ENCODE measurements at regions not wholly inside any gene's neighbourhood (a gene's known extent, or its start where the extent isn't known, plus 50 kb on each side); places are given as distances from the start of the nearest gene placed in this dataset.

DNA sequence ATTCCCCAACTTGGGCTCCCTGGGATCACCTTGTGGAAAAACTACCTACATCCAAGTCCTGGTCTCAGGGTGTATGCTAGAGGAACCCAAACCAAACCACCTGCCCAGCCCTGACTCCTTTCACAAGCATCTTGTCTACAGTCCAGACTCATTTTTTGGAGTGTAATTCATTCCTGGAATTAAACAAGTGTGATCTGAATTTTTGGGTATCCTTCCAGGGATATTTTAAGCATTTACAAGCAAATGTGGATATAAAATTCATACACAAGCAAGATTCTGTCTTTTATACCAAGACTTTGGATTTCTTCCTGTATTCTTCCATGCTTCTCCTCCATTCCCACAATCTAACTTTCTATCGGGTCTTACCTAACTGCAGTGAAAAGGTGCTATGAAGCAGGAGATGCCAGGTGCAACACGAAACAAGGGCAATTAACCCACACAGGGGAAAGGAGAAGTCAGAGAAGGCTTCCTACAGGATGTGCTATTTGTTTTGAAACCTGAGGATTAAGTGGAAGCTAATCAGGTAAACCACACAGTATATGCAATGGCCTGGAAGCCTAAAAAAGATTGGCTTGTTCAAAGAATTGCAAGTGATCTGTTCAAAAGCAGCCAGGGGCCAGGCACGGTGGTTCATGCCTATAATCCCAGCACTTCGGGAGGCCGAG lies 417.2 kb upstream of the C16orf82 start:
- TF ChIP-seq EZH2 (IDR thresholded peaks at IDR 0.05; ENCODE audit: low read length, missing control alignments) = no peak
- TF ChIP-seq, protein P1, sequence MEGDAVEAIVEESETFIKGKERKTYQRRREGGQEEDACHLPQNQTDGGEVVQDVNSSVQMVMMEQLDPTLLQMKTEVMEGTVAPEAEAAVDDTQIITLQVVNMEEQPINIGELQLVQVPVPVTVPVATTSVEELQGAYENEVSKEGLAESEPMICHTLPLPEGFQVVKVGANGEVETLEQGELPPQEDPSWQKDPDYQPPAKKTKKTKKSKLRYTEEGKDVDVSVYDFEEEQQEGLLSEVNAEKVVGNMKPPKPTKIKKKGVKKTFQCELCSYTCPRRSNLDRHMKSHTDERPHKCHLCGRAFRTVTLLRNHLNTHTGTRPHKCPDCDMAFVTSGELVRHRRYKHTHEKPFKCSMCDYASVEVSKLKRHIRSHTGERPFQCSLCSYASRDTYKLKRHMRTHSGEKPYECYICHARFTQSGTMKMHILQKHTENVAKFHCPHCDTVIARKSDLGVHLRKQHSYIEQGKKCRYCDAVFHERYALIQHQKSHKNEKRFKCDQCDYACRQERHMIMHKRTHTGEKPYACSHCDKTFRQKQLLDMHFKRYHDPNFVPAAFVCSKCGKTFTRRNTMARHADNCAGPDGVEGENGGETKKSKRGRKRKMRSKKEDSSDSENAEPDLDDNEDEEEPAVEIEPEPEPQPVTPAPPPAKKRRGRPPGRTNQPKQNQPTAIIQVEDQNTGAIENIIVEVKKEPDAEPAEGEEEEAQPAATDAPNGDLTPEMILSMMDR (conservative IDR thresholded peaks at IDR 0.05 in 1 of 2, IDR thresholded peaks at IDR 0.05 in 1 of 2; ENCODE audit: low read depth in 1 of 2, low read length in 2 of 2) = no peak
- H3K4me3 ChIP-seq (replicated peaks in 1 of 4; ENCODE audit: control extremely low read depth in 1 of 4, insufficient read depth in 1 of 4, low read depth in 3 of 4, low read length in 4 of 4) = no peak overlapping the region
- H2AFZ ChIP-seq (ENCODE audit: low read length) = no peak overlapping the region
- H3K4me1 ChIP-seq (ENCODE audit: control insufficient read depth, extremely low read depth, insufficient read depth, low read length) = no peaks in the 10 kb centered on the region
- H4K20me1 ChIP-seq (ENCODE audit: control insufficient read depth, extremely low read depth, insufficient read depth, low read length) = no peaks in the 10 kb centered on the region
- H3K36me3 ChIP-seq (ENCODE audit: control insufficient read depth, insufficient read depth, low read length) = no peaks in the 10 kb centered on the region
- no peak for DNase-seq (ENCODE audit: low read depth in 2 of 2)
- H3K27me3 ChIP-seq (ENCODE audit: control insufficient read depth, insufficient read depth, low read length) = no peaks in the 10 kb centered on the region
- no peaks in the 10 kb centered on the region for H3K9me3 ChIP-seq (ENCODE audit: control insufficient read depth, insufficient read depth, low read depth, low read length)
- H3K79me2 ChIP-seq (ENCODE audit: control insufficient read depth, insufficient read depth, low read length) = no peaks in the 10 kb centered on the region
- no peak overlapping the region for H3K4me2 ChIP-seq (ENCODE audit: extremely low read depth, insufficient read depth, low read length)
- H3K27ac ChIP-seq (ENCODE audit: insufficient read depth, low read length) = no peak overlapping the region
- H3K9ac ChIP-seq (ENCODE audit: insufficient read depth, low read length) = no peak overlapping the region

DNA sequence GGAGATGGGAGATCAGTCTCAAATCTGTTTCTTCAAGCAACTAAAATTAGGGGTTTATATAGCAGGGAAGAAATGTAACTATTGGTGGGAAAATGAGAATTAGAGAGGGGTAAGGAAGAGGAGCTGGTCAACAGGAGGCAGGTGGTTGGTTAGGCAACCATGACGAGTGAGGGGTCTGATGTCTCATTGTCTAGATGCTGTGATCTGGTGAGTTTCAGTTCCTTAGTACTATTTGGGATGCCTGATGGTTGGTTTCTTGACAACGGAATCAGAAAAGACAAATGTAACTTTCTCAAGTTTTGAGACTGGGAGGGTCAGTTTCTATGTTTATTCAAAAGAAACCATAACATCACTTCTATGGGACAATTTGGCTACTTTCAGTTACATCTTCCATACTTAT lies 415.3 kb upstream of the C16orf82 start:
- H4K20me1 ChIP-seq (ENCODE audit: control insufficient read depth, extremely low read depth, insufficient read depth, low read length) = no peaks in the 10 kb centered on the region
- H3K4me3 ChIP-seq (replicated peaks in 1 of 4; ENCODE audit: control extremely low read depth in 1 of 4, insufficient read depth in 1 of 4, low read depth in 3 of 4, low read length in 4 of 4) = no peak overlapping the region
- H3K27me3 ChIP-seq (ENCODE audit: control insufficient read depth, insufficient read depth, low read length) = no peaks in the 10 kb centered on the region
- H3K27ac ChIP-seq (ENCODE audit: insufficient read depth, low read length) = no peak overlapping the region
- H3K9me3 ChIP-seq (ENCODE audit: control insufficient read depth, insufficient read depth, low read depth, low read length) = no peaks in the 10 kb centered on the region
- no peak overlapping the region for H2AFZ ChIP-seq (ENCODE audit: low read length)
- no peak overlapping the region for H3K4me2 ChIP-seq (ENCODE audit: extremely low read depth, insufficient read depth, low read length)
- H3K79me2 ChIP-seq (ENCODE audit: control insufficient read depth, insufficient read depth, low read length) = no peaks in the 10 kb centered on the region
- DNase-seq (ENCODE audit: low read depth in 2 of 2) = no peak
- no peak overlapping the region for H3K9ac ChIP-seq (ENCODE audit: insufficient read depth, low read length)
- no peaks in the 10 kb centered on the region for H3K4me1 ChIP-seq (ENCODE audit: control insufficient read depth, extremely low read depth, insufficient read depth, low read length)
- H3K36me3 ChIP-seq (ENCODE audit: control insufficient read depth, insufficient read depth, low read length) = no peaks in the 10 kb centered on the region
- TF ChIP-seq, protein P1 (conservative IDR thresholded peaks at IDR 0.05 in 1 of 2, IDR thresholded peaks at IDR 0.05 in 1 of 2; ENCODE audit: low read depth in 1 of 2, low read length in 2 of 2) = no peak
- no peak for TF ChIP-seq EZH2 (IDR thresholded peaks at IDR 0.05; ENCODE audit: low read length, missing control alignments)

DNA sequence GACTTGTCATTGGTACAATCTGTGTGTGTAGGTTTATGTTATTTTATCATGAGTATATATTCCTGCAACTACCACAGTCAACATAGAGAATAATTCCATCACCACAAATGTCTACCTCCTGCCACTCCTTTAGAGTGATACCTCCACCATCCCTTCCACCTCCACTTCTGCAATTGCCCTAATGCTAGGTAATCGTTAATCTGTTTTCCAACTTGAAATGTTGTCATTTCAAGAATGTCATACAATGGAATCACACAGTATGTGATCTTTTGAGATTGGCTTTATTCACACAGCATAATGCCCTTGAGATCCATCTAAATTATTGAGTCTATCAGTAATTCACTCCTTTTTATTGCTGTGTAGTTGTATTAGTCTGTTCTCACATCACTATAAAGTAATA lies 414.8 kb upstream of the C16orf82 start:
- no peak overlapping the region for H2AFZ ChIP-seq (ENCODE audit: low read length)

More for the DNA sequence above, 414.8 kb upstream of the C16orf82 start:
- H3K27ac ChIP-seq (ENCODE audit: insufficient read depth, low read length) = no peak overlapping the region
- no peaks in the 10 kb centered on the region for H3K27me3 ChIP-seq (ENCODE audit: control insufficient read depth, insufficient read depth, low read length)
- no peaks in the 10 kb centered on the region for H3K36me3 ChIP-seq (ENCODE audit: control insufficient read depth, insufficient read depth, low read length)
- H3K4me1 ChIP-seq (ENCODE audit: control insufficient read depth, extremely low read depth, insufficient read depth, low read length) = no peaks in the 10 kb centered on the region
- H4K20me1 ChIP-seq (ENCODE audit: control insufficient read depth, extremely low read depth, insufficient read depth, low read length) = no peaks in the 10 kb centered on the region
- H3K4me2 ChIP-seq (ENCODE audit: extremely low read depth, insufficient read depth, low read length) = no peak overlapping the region
- TF ChIP-seq EZH2 (IDR thresholded peaks at IDR 0.05; ENCODE audit: low read length, missing control alignments) = no peak
- TF ChIP-seq, protein P1 (conservative IDR thresholded peaks at IDR 0.05 in 1 of 2, IDR thresholded peaks at IDR 0.05 in 1 of 2; ENCODE audit: low read depth in 1 of 2, low read length in 2 of 2) = no peak
- no peak overlapping the region for H3K9ac ChIP-seq (ENCODE audit: insufficient read depth, low read length)
- DNase-seq (ENCODE audit: low read depth in 2 of 2) = no peak
- no peak overlapping the region for H3K4me3 ChIP-seq (replicated peaks in 1 of 4; ENCODE audit: control extremely low read depth in 1 of 4, insufficient read depth in 1 of 4, low read depth in 3 of 4, low read length in 4 of 4)
- no peaks in the 10 kb centered on the region for H3K9me3 ChIP-seq (ENCODE audit: control insufficient read depth, insufficient read depth, low read depth, low read length)
- H3K79me2 ChIP-seq (ENCODE audit: control insufficient read depth, insufficient read depth, low read length) = no peaks in the 10 kb centered on the region

Data from fibroblast of lung (primary cell).